ENCODE measurements at regions not wholly inside any gene's neighbourhood (a gene's known extent, or its start where the extent isn't known, plus 50 kb on each side); places are given as distances from the start of the nearest gene placed in this dataset.

DNA sequence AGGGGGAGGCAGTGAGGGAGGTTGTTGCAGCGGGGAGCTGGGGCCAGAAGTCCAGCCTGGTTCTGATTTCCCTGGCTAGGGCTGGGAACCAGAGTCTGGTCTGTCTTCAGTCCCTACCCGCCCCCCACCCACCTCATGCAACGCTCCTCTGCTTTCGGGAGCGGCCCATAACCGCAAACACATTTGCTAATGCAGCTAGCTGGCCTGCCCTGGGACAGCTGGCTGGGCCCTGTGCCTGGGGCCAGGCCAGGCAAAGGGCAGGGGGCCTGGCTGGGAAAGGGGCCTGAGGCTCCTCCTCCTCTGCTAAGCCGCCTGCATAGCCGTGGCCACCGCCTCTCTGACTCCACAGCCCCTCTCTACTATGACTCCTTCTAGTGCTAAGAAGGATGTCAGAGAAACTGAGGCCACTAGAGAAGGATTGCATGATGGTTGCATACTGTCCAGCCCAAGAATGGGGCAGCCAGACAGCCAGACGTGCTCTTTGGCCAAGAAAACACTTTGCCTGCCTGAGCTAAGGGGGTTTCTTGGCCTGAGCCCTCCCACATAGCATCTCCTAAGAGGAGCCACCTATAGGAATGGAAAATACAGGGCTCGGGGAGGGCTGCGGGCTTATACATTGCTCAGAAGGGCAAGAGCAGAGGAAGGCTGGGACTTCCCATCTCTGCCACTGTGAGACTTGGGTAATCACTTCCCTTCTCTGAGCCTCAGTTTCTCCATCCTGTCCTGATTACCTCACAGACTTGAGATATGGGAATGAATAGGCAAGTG, 76.9 kb downstream of the PJA1 start:
- 49 to 66% (median 60%) methylated on average over 6 to 12 of the region's 12 CpGs; no CpG with 5 or more reads in 1 of the 5 donors for WGBS, 5 donors
- Histone ChIP-seq H3K4me3 (no peak overlapping the region), H3K9me3 (no peaks in the 10 kb centered on the region), H3K27ac (no peak overlapping the region), H3K36me3 (no peaks in the 10 kb centered on the region), H3K4me1 (no peaks in the 10 kb centered on the region), H3K27me3 (peaks cover 0 to 17% (median 0%) of the 10 kb centered on the region in 3 donors)
- TF ChIP-seq EP300 (IDR thresholded peaks at IDR 0.05) (no peak), POLR2AphosphoS5 (IDR thresholded peaks at IDR 0.05) (no peak), CTCF (IDR thresholded peaks at IDR 0.05) (no peak), POLR2A (IDR thresholded peaks at IDR 0.05) (no peak)
- DNase-seq, result peak in 1 of 2 donors; percentile 76
- intact Hi-C loops (cut with DNase I; ENCODE audit: low total_unique reads), result no loop called here

DNA sequence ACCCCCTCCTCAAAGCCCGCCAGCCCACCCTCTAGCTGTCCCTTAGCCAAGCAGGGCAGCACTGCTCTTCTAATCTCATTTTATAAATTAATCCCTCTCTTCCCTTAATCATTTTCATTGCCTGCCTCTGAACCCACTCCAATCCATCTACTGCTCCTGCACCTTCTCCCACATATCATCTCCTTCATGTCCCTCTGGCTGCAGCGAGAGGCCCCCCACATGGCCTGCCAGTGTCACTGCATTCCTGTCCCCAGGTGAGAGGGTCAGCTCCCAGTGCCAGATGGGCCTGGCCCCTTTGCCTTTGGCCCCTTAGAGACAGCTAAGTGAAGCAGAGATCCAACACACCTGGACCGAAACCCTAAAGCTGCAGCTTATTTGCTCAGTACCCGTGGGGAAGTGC, 79.4 kb downstream of the PJA1 start:
- Histone ChIP-seq H3K4me3 (no peak overlapping the region), H3K36me3 (no peaks in the 10 kb centered on the region), H3K27ac (no peak overlapping the region), H3K9me3 (no peaks in the 10 kb centered on the region), H3K4me1 (no peaks in the 10 kb centered on the region), H3K27me3 (peaks cover 0 to 11% (median 0%) of the 10 kb centered on the region in 3 donors)
- no peak for DNase-seq
- TF ChIP-seq EP300 (IDR thresholded peaks at IDR 0.05), result no peak
- no peak for TF ChIP-seq CTCF (IDR thresholded peaks at IDR 0.05)
- no peak for TF ChIP-seq POLR2AphosphoS5 (IDR thresholded peaks at IDR 0.05)
- no peak for TF ChIP-seq POLR2A (IDR thresholded peaks at IDR 0.05)
- intact Hi-C loops (cut with DNase I; ENCODE audit: low total_unique reads), result no loop called here
- 45 to 68% (median 61%) methylated on average over 3 to 4 of the region's 4 CpGs for WGBS, 5 donors

- TF ChIP-seq EP300 (IDR thresholded peaks at IDR 0.05) (no peak), CTCF (IDR thresholded peaks at IDR 0.05) (no peak), POLR2AphosphoS5 (IDR thresholded peaks at IDR 0.05) (no peak), POLR2A (IDR thresholded peaks at IDR 0.05) (no peak)
- no peak overlapping the region for H3K27ac ChIP-seq
- no peaks in the 10 kb centered on the region for H3K36me3 ChIP-seq
- no peak overlapping the region for H3K4me3 ChIP-seq
- H3K9me3 ChIP-seq, result no peaks in the 10 kb centered on the region
- no peaks in the 10 kb centered on the region for H3K4me1 ChIP-seq
- 28 to 70% (median 58%) methylated on average over 1 of the region's 1 CpG for WGBS, 5 donors
- DNase-seq, result no peak
- peaks cover 0 to 16% (median 0%) of the 10 kb centered on the region in 3 donors for H3K27me3 ChIP-seq
- intact Hi-C loops (cut with DNase I; ENCODE audit: low total_unique reads), result no loop called here
These were observed 80.1 kb downstream of the PJA1 start for GRCh38 chrX:69085151-69085550.

DNA sequence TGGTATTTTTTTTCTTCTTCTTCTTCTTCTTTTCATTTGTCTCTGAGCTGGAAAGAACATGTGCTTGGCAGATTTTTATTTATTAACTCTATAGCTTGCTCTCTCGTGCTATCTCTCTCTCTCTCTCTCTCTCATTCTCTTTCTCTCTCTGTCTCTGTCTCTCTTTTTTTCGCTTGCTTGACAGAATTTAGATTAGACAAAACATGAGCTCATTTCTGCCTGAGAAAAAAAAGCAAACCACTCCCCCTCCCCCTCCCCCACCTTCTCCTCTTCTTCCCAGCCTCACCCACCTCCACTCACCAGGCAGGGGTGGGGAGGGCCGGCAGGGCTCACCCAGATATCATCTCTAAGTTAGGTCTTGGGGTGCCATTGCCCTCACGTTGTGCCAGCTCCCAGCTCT, 81.5 kb downstream of the PJA1 start:
- Histone ChIP-seq H3K27me3 (peaks cover 0 to 16% (median 0%) of the 10 kb centered on the region in 3 donors), H3K36me3 (no peaks in the 10 kb centered on the region), H3K4me1 (no peaks in the 10 kb centered on the region), H3K9me3 (no peaks in the 10 kb centered on the region), H3K4me3 (no peak overlapping the region), H3K27ac (no peak overlapping the region)
- DNase-seq, result no peak
- no peak for TF ChIP-seq POLR2A (IDR thresholded peaks at IDR 0.05)
- no peak for TF ChIP-seq EP300 (IDR thresholded peaks at IDR 0.05)
- TF ChIP-seq POLR2AphosphoS5 (IDR thresholded peaks at IDR 0.05), result no peak
- no peak for TF ChIP-seq CTCF (IDR thresholded peaks at IDR 0.05)
- 60 to 81% (median 77%) methylated on average over 3 to 4 of the region's 4 CpGs for WGBS, 5 donors
- intact Hi-C loops (cut with DNase I; ENCODE audit: low total_unique reads), result no loop called here

Measured in stomach (tissue), 8 donors.